CD4-positive, alpha-beta memory T cell (primary cell): ENCODE measurements at regions not wholly inside any gene's neighbourhood (a gene's known extent, or its start where the extent isn't known, plus 50 kb on each side); places are given as distances from the start of the nearest gene placed in this dataset.

Source experiments
- CTCF ChIA-PET: fragments of 350-600 bp; sonication (Branson Sonifier 250); formaldehyde crosslinking; loops from one replicate; lab custom pipeline; 2021; ENCODE audit warnings: inconsistent platforms; ENCODE audit not compliant: partially characterized antibody; lab: Charles Lee
- POLR2A ChIA-PET: fragments of 350-600 bp; sonication (Branson Sonifier 250); formaldehyde crosslinking; loops from one replicate; lab custom pipeline; 2021; ENCODE audit not compliant: partially characterized antibody; lab: Charles Lee
- DNase-seq, 5 donors: peaks; one replicate each; pipeline versions ENCODE4 v3.0.0 to v3.0.0-alpha.2; 2020 to 2022; ENCODE audit warnings: mixed read lengths in 1 of 5
- H3K27ac ChIP-seq: one replicate; pipeline ENCODE4 v1.7.0; 2013; ENCODE audit warnings: low read depth, low read length
- H3K27me3 ChIP-seq: 2 replicates; pipeline ENCODE4 v1.7.0; 2013; ENCODE audit warnings: mild to moderate bottlenecking, low read length, moderate library complexity; ENCODE audit not compliant: insufficient read depth
- H3K36me3 ChIP-seq: 2 replicates; pipeline ENCODE4 v1.7.0; 2013; ENCODE audit warnings: mild to moderate bottlenecking, low read length, moderate library complexity; ENCODE audit not compliant: insufficient read depth
- H3K4me1 ChIP-seq: 2 replicates; pipeline ENCODE4 v1.7.0; 2013; ENCODE audit warnings: mild to moderate bottlenecking, low read length, moderate library complexity; ENCODE audit not compliant: insufficient read depth
- H3K4me3 ChIP-seq, 2 donors: one replicate each; pipeline ENCODE4 v1.7.0; 2013; ENCODE audit warnings: low read length in 2 of 2, mild to moderate bottlenecking in 1 of 2
- H3K9me3 ChIP-seq, 2 donors: one replicate each; pipeline ENCODE4 v1.7.0; 2013; ENCODE audit warnings: low read length in 2 of 2, control low read depth in 1 of 2; ENCODE audit not compliant: control insufficient read depth in 1 of 2
- H3K27ac Mint-ChIP-seq, 7 donors: one replicate each; pipeline ENCODE4 v1.8.0; 2020 to 2021; ENCODE audit warnings: mixed read lengths in 7 of 7, mild to moderate bottlenecking in 6 of 7, inconsistent platforms in 3 of 7, moderate library complexity in 3 of 7
- H3K27me3 Mint-ChIP-seq, 2 donors: one replicate each; pipeline ENCODE4 v1.8.0; 2020 to 2021; ENCODE audit warnings: mixed read lengths in 2 of 2
- H3K36me3 Mint-ChIP-seq, 2 donors: one replicate each; pipeline ENCODE4 v1.8.0; 2020 to 2021; ENCODE audit warnings: mixed read lengths in 2 of 2, inconsistent platforms in 1 of 2, mild to moderate bottlenecking in 1 of 2
- H3K4me1 Mint-ChIP-seq, 4 donors: one replicate each; pipeline ENCODE4 v1.8.0; 2020 to 2021; ENCODE audit warnings: mixed read lengths in 4 of 4, mild to moderate bottlenecking in 1 of 4
- H3K4me3 Mint-ChIP-seq, 8 donors: one replicate each; pipeline ENCODE4 v1.8.0; 2020 to 2021; ENCODE audit warnings: mixed read lengths in 8 of 8, mild to moderate bottlenecking in 7 of 8, moderate library complexity in 6 of 8, inconsistent platforms in 3 of 8
- H3K9me3 Mint-ChIP-seq, 8 donors: one replicate each; pipeline ENCODE4 v1.8.0; 2020 to 2021; ENCODE audit warnings: mixed read lengths in 8 of 8, mild to moderate bottlenecking in 5 of 8, inconsistent platforms in 3 of 8, moderate library complexity in 1 of 8
- intact Hi-C: fragments of 100-400 bp; cut with micrococcal nuclease; formaldehyde crosslinking; loops from one replicate; pipeline ENCODE4 v1.15.1; 2023

DNA sequence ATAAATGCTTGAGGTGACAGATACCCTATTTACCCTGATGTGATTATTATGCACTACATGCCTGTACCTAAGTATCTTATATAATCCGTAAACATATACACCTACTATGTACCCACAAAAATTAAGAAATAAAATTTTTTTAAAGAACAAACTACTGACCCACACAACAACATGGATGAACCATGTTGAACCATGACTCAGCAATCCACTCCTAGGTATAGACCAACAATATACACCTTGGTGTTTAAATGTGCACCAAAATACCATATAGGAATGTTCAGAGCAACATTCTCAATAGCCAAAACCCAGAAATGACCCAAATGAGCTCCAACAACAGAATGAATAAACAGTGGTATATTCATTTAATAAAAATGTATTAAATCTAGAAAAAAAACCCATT is 245.1 kb downstream of the GXYLT1 start:
- no peaks in the 10 kb centered on the region for H3K27me3 ChIP-seq
- H3K4me3 ChIP-seq, result no peak overlapping the region
- H3K27ac ChIP-seq, result no peak overlapping the region
- no peaks in the 10 kb centered on the region for H3K9me3 ChIP-seq
- POLR2A ChIA-PET, result no interaction called here
- Mint-ChIP-seq H3K27me3 (peaks cover 2 to 3% of the 10 kb centered on the region in 2 donors), H3K4me3 (no peak overlapping the region), H3K36me3 (no peaks in the 10 kb centered on the region), H3K4me1 (no peaks in the 10 kb centered on the region), H3K27ac (no peak overlapping the region), H3K9me3 (peaks cover 0 to 3% (median 0%) of the 10 kb centered on the region in 8 donors)
- intact Hi-C loops, result no loop called here
- H3K4me1 ChIP-seq, result no peaks in the 10 kb centered on the region
- CTCF ChIA-PET, result no interaction called here
- no peak for DNase-seq
- H3K36me3 ChIP-seq, result no peaks in the 10 kb centered on the region

DNA sequence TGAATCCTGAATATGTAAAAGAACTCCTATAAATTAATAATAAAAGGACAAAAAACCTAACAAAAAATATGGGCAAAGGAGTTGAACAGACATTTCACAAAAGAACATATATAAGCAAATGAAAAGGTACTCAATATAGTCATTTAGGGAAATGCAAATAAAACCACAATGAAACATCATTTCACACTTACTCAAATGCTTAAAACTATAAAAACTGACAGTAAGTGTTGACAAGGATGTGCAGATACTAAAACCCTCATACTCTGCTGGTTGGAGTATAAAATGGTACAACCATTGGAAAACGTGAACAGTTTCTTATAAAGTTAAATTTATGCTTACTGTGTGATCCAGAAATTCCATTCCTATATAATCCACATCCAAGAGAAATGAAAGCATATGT is 247.1 kb downstream of the GXYLT1 start:
- Mint-ChIP-seq H3K9me3 (peaks cover 0 to 3% (median 0%) of the 10 kb centered on the region in 8 donors), H3K4me1 (no peaks in the 10 kb centered on the region), H3K4me3 (no peak overlapping the region), H3K27ac (no peak overlapping the region), H3K36me3 (no peaks in the 10 kb centered on the region), H3K27me3 (peaks cover 0 to 3% of the 10 kb centered on the region in 2 donors)
- ChIA-PET POLR2A (no interaction called here), CTCF (no interaction called here)
- Histone ChIP-seq H3K27me3 (no peaks in the 10 kb centered on the region), H3K4me1 (no peaks in the 10 kb centered on the region), H3K36me3 (no peaks in the 10 kb centered on the region), H3K4me3 (no peak overlapping the region), H3K27ac (no peak overlapping the region), H3K9me3 (no peaks in the 10 kb centered on the region)
- intact Hi-C loops, result no loop called here
- no peak for DNase-seq

DNA sequence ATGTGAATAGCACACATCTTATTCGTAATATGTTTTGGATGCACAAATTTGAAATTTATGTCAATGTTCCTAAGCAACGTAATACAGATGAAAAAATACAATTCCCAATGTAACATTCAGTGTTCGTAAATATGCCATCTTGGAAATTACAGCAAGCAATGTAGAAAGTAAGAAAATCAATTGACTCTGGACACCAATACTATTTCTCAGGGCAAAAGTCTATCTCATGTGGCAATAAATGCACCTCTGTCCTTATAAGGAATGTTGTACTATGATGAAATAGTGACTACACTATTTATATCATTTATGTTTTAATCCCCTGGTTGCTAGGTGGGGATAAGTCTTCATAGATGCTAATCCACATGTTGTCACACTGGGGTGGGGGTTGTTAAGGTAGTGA is 251.2 kb downstream of the GXYLT1 start:
- no peaks in the 10 kb centered on the region for H3K27me3 ChIP-seq
- Mint-ChIP-seq H3K9me3 (peaks cover 0 to 2% (median 0%) of the 10 kb centered on the region in 8 donors), H3K4me1 (no peaks in the 10 kb centered on the region), H3K36me3 (no peaks in the 10 kb centered on the region), H3K4me3 (no peak overlapping the region), H3K27ac (no peak overlapping the region), H3K27me3 (peaks cover 0 to 3% of the 10 kb centered on the region in 2 donors)
- POLR2A ChIA-PET, result no interaction called here
- no peaks in the 10 kb centered on the region for H3K36me3 ChIP-seq
- H3K4me1 ChIP-seq, result no peaks in the 10 kb centered on the region
- H3K4me3 ChIP-seq, result no peak overlapping the region
- no peak for DNase-seq
- intact Hi-C loops, result no loop called here
- H3K27ac ChIP-seq, result no peak overlapping the region
- CTCF ChIA-PET, result no interaction called here
- no peaks in the 10 kb centered on the region for H3K9me3 ChIP-seq

DNA sequence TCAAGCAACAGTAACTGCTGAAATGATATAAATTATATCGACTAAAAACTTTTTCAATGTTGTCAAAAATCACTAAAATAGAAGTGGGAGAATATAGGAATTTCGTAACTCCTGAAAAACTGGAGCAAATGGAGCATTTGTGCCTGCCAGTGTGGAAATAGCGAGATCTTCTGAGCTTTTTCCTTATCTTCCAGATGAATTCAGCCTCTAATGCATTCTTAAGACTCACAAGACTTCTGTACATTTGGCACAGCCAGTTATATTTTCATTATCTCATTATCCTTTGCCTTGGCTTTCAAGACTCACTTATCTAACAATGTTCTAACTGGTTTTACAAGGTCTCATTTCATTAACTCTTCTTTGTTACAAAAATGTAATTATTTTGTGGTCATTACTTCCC is 252.4 kb downstream of the GXYLT1 start:
- no peak overlapping the region for H3K4me3 Mint-ChIP-seq
- Histone ChIP-seq H3K4me1 (no peaks in the 10 kb centered on the region), H3K9me3 (no peaks in the 10 kb centered on the region), H3K4me3 (no peak overlapping the region), H3K36me3 (no peaks in the 10 kb centered on the region), H3K27me3 (no peaks in the 10 kb centered on the region), H3K27ac (no peak overlapping the region)
- intact Hi-C loops, result no loop called here
- H3K36me3 Mint-ChIP-seq, result no peaks in the 10 kb centered on the region
- H3K27ac Mint-ChIP-seq, result no peak overlapping the region
- no peaks in the 10 kb centered on the region for H3K9me3 Mint-ChIP-seq
- no peaks in the 10 kb centered on the region for H3K4me1 Mint-ChIP-seq
- ChIA-PET POLR2A (no interaction called here), CTCF (no interaction called here)
- DNase-seq, result no peak
- peaks cover 2% of the 10 kb centered on the region in 2 donors for H3K27me3 Mint-ChIP-seq

DNA sequence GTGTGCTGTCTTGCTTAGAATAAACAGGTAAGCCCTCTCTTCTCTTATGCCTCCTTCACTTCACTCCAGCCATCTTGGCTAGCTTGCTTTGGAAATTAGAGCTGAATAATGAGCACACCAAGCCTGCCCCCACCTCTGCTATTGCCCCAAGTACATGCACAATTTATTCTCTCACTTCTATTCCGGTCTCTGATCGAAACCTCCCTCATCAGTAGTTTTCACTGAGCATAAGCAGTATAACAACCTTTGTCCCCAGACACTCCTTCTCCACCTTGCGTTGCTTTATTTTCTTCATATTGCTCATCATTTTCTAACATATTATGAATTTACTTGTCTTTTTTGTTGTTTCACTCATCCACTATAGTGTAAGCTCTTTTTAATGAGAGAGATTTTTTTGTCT is 253.4 kb downstream of the GXYLT1 start:
- Histone ChIP-seq H3K27me3 (no peaks in the 10 kb centered on the region), H3K4me3 (no peak overlapping the region), H3K4me1 (no peaks in the 10 kb centered on the region), H3K9me3 (no peaks in the 10 kb centered on the region), H3K36me3 (no peaks in the 10 kb centered on the region), H3K27ac (no peak overlapping the region)
- no peaks in the 10 kb centered on the region for H3K4me1 Mint-ChIP-seq
- H3K27me3 Mint-ChIP-seq, result peaks cover 4 to 5% of the 10 kb centered on the region in 2 donors
- no peak overlapping the region for H3K27ac Mint-ChIP-seq
- no peaks in the 10 kb centered on the region for H3K36me3 Mint-ChIP-seq
- intact Hi-C loops, result no loop called here
- no peak for DNase-seq
- ChIA-PET POLR2A (no interaction called here), CTCF (no interaction called here)
- H3K4me3 Mint-ChIP-seq, result no peak overlapping the region
- no peaks in the 10 kb centered on the region for H3K9me3 Mint-ChIP-seq

DNA sequence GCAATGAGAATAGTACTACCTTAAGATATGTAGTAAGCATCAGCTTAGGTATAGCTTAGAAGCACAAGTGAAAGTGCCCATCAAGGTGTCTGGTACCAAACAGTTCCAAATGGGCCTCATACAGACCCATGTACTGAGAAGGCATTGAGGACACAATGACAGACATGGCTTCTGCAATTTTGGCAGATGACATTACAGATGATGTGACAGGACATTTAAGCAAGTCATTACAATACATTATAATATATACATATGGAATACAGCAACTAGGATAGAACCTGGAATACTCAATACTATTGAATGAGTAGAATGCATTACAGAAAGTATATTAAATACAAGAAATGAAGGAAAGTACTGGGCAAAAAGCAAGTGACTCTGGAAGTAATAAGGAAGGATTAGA is 256.4 kb downstream of the GXYLT1 start:
- no peaks in the 10 kb centered on the region for H3K27me3 ChIP-seq
- CTCF ChIA-PET, result no interaction called here
- no peak for DNase-seq
- H3K4me3 Mint-ChIP-seq, result no peak overlapping the region
- H3K9me3 ChIP-seq, result no peaks in the 10 kb centered on the region
- no peaks in the 10 kb centered on the region for H3K4me1 Mint-ChIP-seq
- H3K36me3 Mint-ChIP-seq, result no peaks in the 10 kb centered on the region
- peaks cover 4 to 6% of the 10 kb centered on the region in 2 donors for H3K27me3 Mint-ChIP-seq
- POLR2A ChIA-PET, result no interaction called here
- no peaks in the 10 kb centered on the region for H3K9me3 Mint-ChIP-seq
- H3K27ac Mint-ChIP-seq, result no peak overlapping the region
- H3K36me3 ChIP-seq, result no peaks in the 10 kb centered on the region
- no peaks in the 10 kb centered on the region for H3K4me1 ChIP-seq
- intact Hi-C loops, result no loop called here
- H3K4me3 ChIP-seq, result no peak overlapping the region
- H3K27ac ChIP-seq, result no peak overlapping the region

DNA sequence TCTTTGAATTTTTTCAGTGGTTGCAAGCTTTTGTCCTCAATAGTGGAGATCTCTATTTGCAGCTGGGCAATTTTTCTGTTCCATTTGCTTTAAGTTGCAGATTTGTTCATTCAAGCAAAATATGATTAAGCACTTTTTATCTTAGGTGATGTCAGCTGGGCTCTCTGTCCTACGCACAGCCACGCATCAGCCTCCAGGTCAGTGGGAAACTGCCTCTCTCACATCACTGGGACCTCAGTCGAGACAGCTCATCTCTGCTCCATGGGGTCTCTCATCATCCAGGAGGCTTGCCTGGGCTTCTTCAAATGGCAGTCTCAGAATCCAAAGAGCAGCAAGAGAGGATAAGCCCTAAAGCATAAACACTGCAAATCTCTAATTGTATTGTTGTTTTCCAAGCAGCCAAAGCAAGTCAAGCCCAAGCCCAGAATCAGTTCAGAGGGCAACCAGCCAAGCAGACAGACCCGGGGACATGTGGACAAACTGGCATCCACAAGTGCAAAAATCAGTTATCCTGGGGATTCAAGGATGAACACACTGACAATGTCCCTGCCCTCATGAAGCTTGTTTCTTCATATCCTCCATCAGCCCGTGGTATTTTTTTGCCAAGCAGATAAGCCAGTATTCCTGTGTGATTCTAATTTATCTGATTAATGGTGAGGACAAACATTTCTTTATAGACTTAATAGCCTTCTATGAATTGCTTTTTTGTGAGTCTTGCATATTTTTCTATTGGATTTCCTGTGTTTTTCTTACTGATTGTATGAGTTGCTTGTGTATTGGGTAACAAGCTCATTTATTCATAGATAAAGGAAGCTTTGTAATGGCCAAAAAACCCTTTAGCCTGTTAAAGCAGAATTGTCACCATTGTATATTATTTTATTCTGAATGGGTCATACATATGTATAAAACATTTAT is 262.5 kb downstream of the GXYLT1 start:
- H3K27me3 Mint-ChIP-seq, result peaks cover 1 to 4% of the 10 kb centered on the region in 2 donors
- ChIA-PET CTCF (no interaction called here), POLR2A (no interaction called here)

More for the DNA sequence above, 262.5 kb downstream of the GXYLT1 start:
- Mint-ChIP-seq H3K4me3 (no peak overlapping the region), H3K4me1 (no peaks in the 10 kb centered on the region), H3K36me3 (no peaks in the 10 kb centered on the region), H3K27ac (no peak overlapping the region), H3K9me3 (peaks cover 0 to 3% (median 0%) of the 10 kb centered on the region in 8 donors)
- Histone ChIP-seq H3K9me3 (no peaks in the 10 kb centered on the region), H3K27ac (no peak overlapping the region), H3K36me3 (no peaks in the 10 kb centered on the region), H3K4me1 (no peaks in the 10 kb centered on the region), H3K4me3 (no peak overlapping the region), H3K27me3 (no peaks in the 10 kb centered on the region)
- intact Hi-C loops, result no loop called here
- no peak for DNase-seq
